ENCODE measurements at regions not wholly inside any gene's neighbourhood (a gene's known extent, or its start where the extent isn't known, plus 50 kb on each side); places are given as distances from the start of the nearest gene placed in this dataset.

GRCh38 chr10:3509355-3509754 lies 275.7 kb downstream of the KLF6 start:
- H3K36me3 ChIP-seq (ENCODE audit: control insufficient read depth in 1 of 2, insufficient read depth in 2 of 2, low read length in 2 of 2): no peaks in the 10 kb centered on the region
- peaks cover 0 to 3% of the 10 kb centered on the region in 2 donors for H3K9me3 ChIP-seq (ENCODE audit: control insufficient read depth in 1 of 2, low read length in 2 of 2)
- no peak overlapping the region for H3K4me3 ChIP-seq (ENCODE audit: low read depth in 1 of 2, low read length in 2 of 2)
- H3K27me3 ChIP-seq (ENCODE audit: low read depth, low read length): no peaks in the 10 kb centered on the region
- H3K27ac ChIP-seq (ENCODE audit: low read length): no peak overlapping the region
- no peaks in the 10 kb centered on the region for H3K4me1 ChIP-seq (ENCODE audit: control insufficient read depth in 1 of 2, insufficient read depth in 2 of 2, low read length in 2 of 2)

GRCh38 chr10:3503299-3503698 lies 281.7 kb downstream of the KLF6 start:
- no peaks in the 10 kb centered on the region for H3K4me1 ChIP-seq (ENCODE audit: control insufficient read depth in 1 of 2, insufficient read depth in 2 of 2, low read length in 2 of 2)
- no peak overlapping the region for H3K4me3 ChIP-seq (ENCODE audit: low read depth in 1 of 2, low read length in 2 of 2)
- H3K27ac ChIP-seq (ENCODE audit: low read length): no peak overlapping the region
- H3K36me3 ChIP-seq (ENCODE audit: control insufficient read depth in 1 of 2, insufficient read depth in 2 of 2, low read length in 2 of 2): no peaks in the 10 kb centered on the region
- no peaks in the 10 kb centered on the region for H3K9me3 ChIP-seq (ENCODE audit: control insufficient read depth in 1 of 2, low read length in 2 of 2)
- H3K27me3 ChIP-seq (ENCODE audit: low read depth, low read length): no peaks in the 10 kb centered on the region

- H3K36me3 ChIP-seq (ENCODE audit: control insufficient read depth in 1 of 2, insufficient read depth in 2 of 2, low read length in 2 of 2): no peaks in the 10 kb centered on the region
- no peaks in the 10 kb centered on the region for H3K9me3 ChIP-seq (ENCODE audit: control insufficient read depth in 1 of 2, low read length in 2 of 2)
- H3K27ac ChIP-seq (ENCODE audit: low read length): no peak overlapping the region
- no peak overlapping the region for H3K4me3 ChIP-seq (ENCODE audit: low read depth in 1 of 2, low read length in 2 of 2)
- H3K4me1 ChIP-seq (ENCODE audit: control insufficient read depth in 1 of 2, insufficient read depth in 2 of 2, low read length in 2 of 2): no peaks in the 10 kb centered on the region
- H3K27me3 ChIP-seq (ENCODE audit: low read depth, low read length): no peaks in the 10 kb centered on the region
Observed at GRCh38 chr10:3502673-3503072, 282.3 kb downstream of the KLF6 start.

- no peaks in the 10 kb centered on the region for H3K27me3 ChIP-seq (ENCODE audit: low read depth, low read length)
- no peaks in the 10 kb centered on the region for H3K4me1 ChIP-seq (ENCODE audit: control insufficient read depth in 1 of 2, insufficient read depth in 2 of 2, low read length in 2 of 2)
- H3K36me3 ChIP-seq (ENCODE audit: control insufficient read depth in 1 of 2, insufficient read depth in 2 of 2, low read length in 2 of 2): no peaks in the 10 kb centered on the region
- no peak overlapping the region for H3K4me3 ChIP-seq (ENCODE audit: low read depth in 1 of 2, low read length in 2 of 2)
- H3K9me3 ChIP-seq (ENCODE audit: control insufficient read depth in 1 of 2, low read length in 2 of 2): no peaks in the 10 kb centered on the region
- no peak overlapping the region for H3K27ac ChIP-seq (ENCODE audit: low read length)
Observed at GRCh38 chr10:3500408-3500856, 284.6 kb downstream of the KLF6 start.

GRCh38 chr10:3499120-3499519 lies 285.9 kb downstream of the KLF6 start:
- H3K9me3 ChIP-seq (ENCODE audit: control insufficient read depth in 1 of 2, low read length in 2 of 2): no peaks in the 10 kb centered on the region
- H3K36me3 ChIP-seq (ENCODE audit: control insufficient read depth in 1 of 2, insufficient read depth in 2 of 2, low read length in 2 of 2): no peaks in the 10 kb centered on the region
- no peak overlapping the region for H3K27ac ChIP-seq (ENCODE audit: low read length)

GRCh38 chr10:3497581-3497980 lies 287.4 kb downstream of the KLF6 start:
- no peak overlapping the region for H3K27ac ChIP-seq (ENCODE audit: low read length)
- H3K4me3 ChIP-seq (ENCODE audit: low read depth in 1 of 2, low read length in 2 of 2): no peak overlapping the region
- H3K36me3 ChIP-seq (ENCODE audit: control insufficient read depth in 1 of 2, insufficient read depth in 2 of 2, low read length in 2 of 2): no peaks in the 10 kb centered on the region
- no peaks in the 10 kb centered on the region for H3K27me3 ChIP-seq (ENCODE audit: low read depth, low read length)
- H3K4me1 ChIP-seq (ENCODE audit: control insufficient read depth in 1 of 2, insufficient read depth in 2 of 2, low read length in 2 of 2): no peaks in the 10 kb centered on the region
- no peaks in the 10 kb centered on the region for H3K9me3 ChIP-seq (ENCODE audit: control insufficient read depth in 1 of 2, low read length in 2 of 2)

More at GRCh38 chr10:3499120-3499519, 285.9 kb downstream of the KLF6 start:
- no peak overlapping the region for H3K4me3 ChIP-seq (ENCODE audit: low read depth in 1 of 2, low read length in 2 of 2)
- H3K27me3 ChIP-seq (ENCODE audit: low read depth, low read length): no peaks in the 10 kb centered on the region
- H3K4me1 ChIP-seq (ENCODE audit: control insufficient read depth in 1 of 2, insufficient read depth in 2 of 2, low read length in 2 of 2): no peaks in the 10 kb centered on the region

GRCh38 chr10:3496138-3496537 lies 288.9 kb downstream of the KLF6 start:
- Histone ChIP-seq H3K9me3 (ENCODE audit: control insufficient read depth in 1 of 2, low read length in 2 of 2) (no peaks in the 10 kb centered on the region), H3K27ac (ENCODE audit: low read length) (no peak overlapping the region), H3K4me3 (ENCODE audit: low read depth in 1 of 2, low read length in 2 of 2) (no peak overlapping the region), H3K36me3 (ENCODE audit: control insufficient read depth in 1 of 2, insufficient read depth in 2 of 2, low read length in 2 of 2) (no peaks in the 10 kb centered on the region), H3K4me1 (ENCODE audit: control insufficient read depth in 1 of 2, insufficient read depth in 2 of 2, low read length in 2 of 2) (no peaks in the 10 kb centered on the region), H3K27me3 (ENCODE audit: low read depth, low read length) (no peaks in the 10 kb centered on the region)

GRCh38 chr10:3495281-3495680 lies 289.7 kb downstream of the KLF6 start:
- Histone ChIP-seq H3K27ac (ENCODE audit: low read length) (no peak overlapping the region), H3K27me3 (ENCODE audit: low read depth, low read length) (no peaks in the 10 kb centered on the region), H3K4me3 (ENCODE audit: low read depth in 1 of 2, low read length in 2 of 2) (no peak overlapping the region), H3K9me3 (ENCODE audit: control insufficient read depth in 1 of 2, low read length in 2 of 2) (no peaks in the 10 kb centered on the region), H3K36me3 (ENCODE audit: control insufficient read depth in 1 of 2, insufficient read depth in 2 of 2, low read length in 2 of 2) (no peaks in the 10 kb centered on the region), H3K4me1 (ENCODE audit: control insufficient read depth in 1 of 2, insufficient read depth in 2 of 2, low read length in 2 of 2) (no peaks in the 10 kb centered on the region)

GRCh38 chr10:3494838-3495230 lies 290.2 kb downstream of the KLF6 start:
- Histone ChIP-seq H3K9me3 (ENCODE audit: control insufficient read depth in 1 of 2, low read length in 2 of 2) (no peaks in the 10 kb centered on the region), H3K27me3 (ENCODE audit: low read depth, low read length) (no peaks in the 10 kb centered on the region), H3K27ac (ENCODE audit: low read length) (no peak overlapping the region), H3K4me3 (ENCODE audit: low read depth in 1 of 2, low read length in 2 of 2) (no peak overlapping the region), H3K36me3 (ENCODE audit: control insufficient read depth in 1 of 2, insufficient read depth in 2 of 2, low read length in 2 of 2) (no peaks in the 10 kb centered on the region), H3K4me1 (ENCODE audit: control insufficient read depth in 1 of 2, insufficient read depth in 2 of 2, low read length in 2 of 2) (no peaks in the 10 kb centered on the region)

- H3K36me3 ChIP-seq (ENCODE audit: control insufficient read depth in 1 of 2, insufficient read depth in 2 of 2, low read length in 2 of 2): no peaks in the 10 kb centered on the region
- H3K4me1 ChIP-seq (ENCODE audit: control insufficient read depth in 1 of 2, insufficient read depth in 2 of 2, low read length in 2 of 2): no peaks in the 10 kb centered on the region
- H3K27ac ChIP-seq (ENCODE audit: low read length): no peak overlapping the region
- H3K9me3 ChIP-seq (ENCODE audit: control insufficient read depth in 1 of 2, low read length in 2 of 2): no peaks in the 10 kb centered on the region
- no peaks in the 10 kb centered on the region for H3K27me3 ChIP-seq (ENCODE audit: low read depth, low read length)
- no peak overlapping the region for H3K4me3 ChIP-seq (ENCODE audit: low read depth in 1 of 2, low read length in 2 of 2)
Observed at GRCh38 chr10:3494131-3494837, 290.7 kb downstream of the KLF6 start.

GRCh38 chr10:3493621-3494020 lies 291.4 kb downstream of the KLF6 start:
- Histone ChIP-seq H3K36me3 (ENCODE audit: control insufficient read depth in 1 of 2, insufficient read depth in 2 of 2, low read length in 2 of 2) (no peaks in the 10 kb centered on the region), H3K27me3 (ENCODE audit: low read depth, low read length) (no peaks in the 10 kb centered on the region), H3K4me1 (ENCODE audit: control insufficient read depth in 1 of 2, insufficient read depth in 2 of 2, low read length in 2 of 2) (no peaks in the 10 kb centered on the region), H3K27ac (ENCODE audit: low read length) (no peak overlapping the region), H3K9me3 (ENCODE audit: control insufficient read depth in 1 of 2, low read length in 2 of 2) (no peaks in the 10 kb centered on the region), H3K4me3 (ENCODE audit: low read depth in 1 of 2, low read length in 2 of 2) (no peak overlapping the region)

GRCh38 chr10:3491571-3491970 lies 293.4 kb downstream of the KLF6 start:
- Histone ChIP-seq H3K27ac (ENCODE audit: low read length) (no peak overlapping the region), H3K27me3 (ENCODE audit: low read depth, low read length) (no peaks in the 10 kb centered on the region), H3K36me3 (ENCODE audit: control insufficient read depth in 1 of 2, insufficient read depth in 2 of 2, low read length in 2 of 2) (no peaks in the 10 kb centered on the region), H3K9me3 (ENCODE audit: control insufficient read depth in 1 of 2, low read length in 2 of 2) (no peaks in the 10 kb centered on the region), H3K4me1 (ENCODE audit: control insufficient read depth in 1 of 2, insufficient read depth in 2 of 2, low read length in 2 of 2) (no peaks in the 10 kb centered on the region), H3K4me3 (ENCODE audit: low read depth in 1 of 2, low read length in 2 of 2) (no peak overlapping the region)
